HCT116 (cell line): ENCODE measurements at regions not wholly inside any gene's neighbourhood (a gene's known extent, or its start where the extent isn't known, plus 50 kb on each side); places are given as distances from the start of the nearest gene placed in this dataset.

Source experiments
- ATAC-seq: fragments of 200-7000 bp; cut with Tn5 transposase; 2 replicates; pipeline ENCODE4 v1.9.1; 2020; ENCODE audit warnings: mild to moderate bottlenecking, moderate library complexity
- BruUV-seq: library from RNA; stranded (reverse); fragments of 400-500 nt; replicated peaks from 2 replicates; lab custom pipeline; 2021; lab: Mats Ljungman, UMichigan
- CTCF ChIA-PET: fragments of 300-600 bp; sonication (Branson Sonifier 250); formaldehyde crosslinking; loops from one replicate; lab custom pipeline; 2021; ENCODE audit warnings: antibody characterized with exemption; lab: Charles Lee
- POLR2A ChIA-PET: fragments of 300-600, 350-600 bp; sonication (Branson Sonifier 250); formaldehyde crosslinking; loops from one replicate; lab custom pipeline; 2021; ENCODE audit warnings: antibody characterized with exemption; lab: Charles Lee
- RAD21 ChIA-PET, 2 experiments: fragments of 300-600 bp; sonication (Branson Sonifier 250); formaldehyde crosslinking; loops; one replicate each; lab custom pipeline; 2023; ENCODE audit warnings: low total read pairs in 2 of 2; ENCODE audit not compliant: uncharacterized antibody in 2 of 2, unreplicated experiment in 2 of 2, low non-redundant PET in 1 of 2; lab: Charles Lee
- DNase-seq: peaks from one replicate; pipeline ENCODE4 v3.0.0-alpha.2; 2010; ENCODE audit warnings: low read depth, low spot score
- H2AFZ ChIP-seq: fragments of 200-600 bp; shearing (Covaris generic), sonication (generic); 2 replicates; pipeline ENCODE4 v1.6.1; 2017; ENCODE audit warnings: low read depth, mixed run types, mixed read lengths, antibody characterized with exemption, low read length; ENCODE audit not compliant: poor library complexity, severe bottlenecking
- H3K27ac ChIP-seq: 2 replicates; pipeline ENCODE4 v1.5.1; 2012; ENCODE audit warnings: low read depth, low read length
- H3K27me3 ChIP-seq: fragments of 200-600 bp; sonication (generic); 2 replicates; pipeline ENCODE4 v1.6.1; 2016; ENCODE audit warnings: mixed run types, low read length, mixed read lengths; ENCODE audit not compliant: insufficient read depth
- H3K36me3 ChIP-seq, 2 experiments: fragments of 200-500 bp in 1 of 2; fragments of 200-600 bp in 1 of 2; sonication (Bioruptor generic) in 1 of 2; sonication (generic) in 1 of 2; 2 replicates each; pipeline versions ENCODE4 v1.5.1 to v1.6.1; 2014 to 2016; ENCODE audit warnings: low read length in 2 of 2, inconsistent platforms in 1 of 2, mixed read lengths in 1 of 2, mixed run types in 1 of 2; ENCODE audit not compliant: insufficient read depth in 2 of 2, control insufficient read depth in 1 of 2
- H3K4me1 ChIP-seq, 2 experiments: fragments of 200-600 bp in 1 of 2; sonication (generic) in 1 of 2; 2 replicates each; pipeline versions ENCODE4 v1.5.1 to v1.6.1; 2012 to 2017; ENCODE audit warnings: low read length in 2 of 2, inconsistent platforms in 1 of 2, mild to moderate bottlenecking in 1 of 2, mixed read lengths in 1 of 2, mixed run types in 1 of 2, moderate library complexity in 1 of 2; ENCODE audit not compliant: insufficient read depth in 2 of 2, control insufficient read depth in 1 of 2
- H3K4me2 ChIP-seq: fragments of 200-600 bp; sonication (generic); 2 replicates; pipeline ENCODE4 v1.6.1; 2017; ENCODE audit warnings: mixed run types, low read length, mixed read lengths
- H3K4me3 ChIP-seq, 2 experiments: fragments of 200-600 bp in 1 of 2; sonication (generic) in 1 of 2; replicated peaks in 1 of 2; 2 replicates each; pipeline ENCODE4 v1.5.1; 2011 to 2016; ENCODE audit warnings: low read length in 2 of 2, control low read depth in 1 of 2, low read depth in 1 of 2, mild to moderate bottlenecking in 1 of 2, mixed read lengths in 1 of 2, mixed run types in 1 of 2
- H3K79me2 ChIP-seq: fragments of 200-600 bp; sonication (generic); 2 replicates; pipeline ENCODE4 v1.6.1; 2017; ENCODE audit warnings: mild to moderate bottlenecking, mixed run types, low read length, moderate library complexity, mixed read lengths; ENCODE audit not compliant: insufficient read depth
- H3K9ac ChIP-seq: fragments of 200-600 bp; sonication (generic); 2 replicates; pipeline ENCODE4 v1.6.1; 2016; ENCODE audit warnings: low read length, mixed read lengths
- H3K9me2 ChIP-seq: fragments of 200-600 bp; sonication (generic), shearing (Covaris generic); 2 replicates; pipeline ENCODE4 v1.6.1; 2017; ENCODE audit warnings: mixed run types, mild to moderate bottlenecking, moderate library complexity; ENCODE audit not compliant: insufficient read depth
- H3K9me3 ChIP-seq, 2 experiments: fragments of 200-500 bp in 1 of 2; fragments of 200-600 bp in 1 of 2; sonication (Bioruptor generic) in 1 of 2; sonication (generic) in 1 of 2; 2 replicates each; pipeline ENCODE4 v1.6.1; 2014 to 2017; ENCODE audit warnings: low read length in 2 of 2, mixed read lengths in 2 of 2, inconsistent platforms in 1 of 2, low read depth in 1 of 2, mild to moderate bottlenecking in 1 of 2, mixed run types in 1 of 2, moderate library complexity in 1 of 2; ENCODE audit not compliant: control insufficient read depth in 1 of 2, insufficient read depth in 1 of 2
- H4K20me1 ChIP-seq: fragments of 200-600 bp; sonication (generic), shearing (Covaris generic); 2 replicates; pipeline ENCODE4 v1.6.1; 2017; ENCODE audit warnings: mixed run types, mild to moderate bottlenecking, moderate library complexity; ENCODE audit not compliant: insufficient read depth
- ATF3 ChIP-seq: IDR thresholded peaks from 2 replicates; pipeline ENCODE4 v1.6.1; 2012
- CBX3 ChIP-seq: IDR thresholded peaks from 2 replicates; pipeline ENCODE4 v1.6.1; 2012; ENCODE audit warnings: low read depth
- CTCF ChIP-seq, 3 experiments: fragments of 200-600 bp in 1 of 3; sonication (generic) in 1 of 3; IDR thresholded peaks in 2 of 3; conservative IDR thresholded peaks in 1 of 3; 2 replicates each; pipeline ENCODE4 v1.5.1; 2012 to 2017; ENCODE audit warnings: low read depth in 2 of 3, low read length in 2 of 3, antibody characterized with exemption in 1 of 3, borderline replicate concordance in 1 of 3, control low read depth in 1 of 3, mild to moderate bottlenecking in 1 of 3, mixed read lengths in 1 of 3, mixed run types in 1 of 3, moderate library complexity in 1 of 3; ENCODE audit not compliant: insufficient read depth in 1 of 3
- ELF1 ChIP-seq: IDR thresholded peaks from 2 replicates; pipeline ENCODE4 v1.6.1; 2012; ENCODE audit warnings: low read depth, borderline replicate concordance
- EZH2phosphoT487 ChIP-seq: fragments of 200-600 bp; IDR thresholded peaks from 2 replicates; pipeline ENCODE4 v1.6.1; 2018; ENCODE audit warnings: antibody characterized with exemption, borderline replicate concordance
- JUND ChIP-seq: IDR thresholded peaks from 2 replicates; pipeline ENCODE4 v1.6.1; 2012
- MAX ChIP-seq: IDR thresholded peaks from 2 replicates; pipeline ENCODE4 v1.6.1; 2012
- POLR2A ChIP-seq: IDR thresholded peaks from 2 replicates; pipeline ENCODE4 v1.7.0; 2011; ENCODE audit warnings: borderline replicate concordance; ENCODE audit not compliant: insufficient read depth, insufficient read length; ENCODE audit errors: extremely low read depth
- SIN3A ChIP-seq: IDR thresholded peaks from 2 replicates; pipeline ENCODE4 v1.6.1; 2012; ENCODE audit warnings: low read depth
- TCF7L2 ChIP-seq: IDR thresholded peaks from 2 replicates; pipeline ENCODE4 v1.7.0; 2011; ENCODE audit warnings: borderline replicate concordance, inconsistent platforms; ENCODE audit not compliant: insufficient read depth, insufficient read length; ENCODE audit errors: extremely low read depth
- YY1 ChIP-seq: IDR thresholded peaks from 2 replicates; pipeline ENCODE4 v1.6.1; 2011; ENCODE audit warnings: low read length, low read depth, moderate library complexity, mild to moderate bottlenecking; ENCODE audit not compliant: insufficient replicate concordance; ENCODE audit errors: extremely low read depth
- ZBTB33 ChIP-seq: IDR thresholded peaks from 2 replicates; pipeline ENCODE4 v1.6.1; 2011; ENCODE audit warnings: mild to moderate bottlenecking, low read length, moderate library complexity; ENCODE audit not compliant: insufficient replicate concordance; ENCODE audit errors: extremely low read depth
- ZFX ChIP-seq: fragments of 450-650 bp; IDR thresholded peaks from 2 replicates; pipeline ENCODE4 v1.6.1; 2017
- ZNF274 ChIP-seq: fragments of 200-500 bp; sonication (Bioruptor generic); IDR thresholded peaks from 2 replicates; pipeline ENCODE4 v1.6.1; 2014; ENCODE audit warnings: mild to moderate bottlenecking, low read depth, low read length, inconsistent platforms
- intact Hi-C: fragments of 100-400 bp; cut with micrococcal nuclease; formaldehyde crosslinking; loops from 2 replicates; pipeline ENCODE4 v1.10.0; 2022

GRCh38 chr2:102091121-102091520, 51.4 kb upstream of the IL1R1 start:
- ATAC-seq (no peak), DNase-seq (no peak)
- BruUV-seq, result no TSS peak
- Histone ChIP-seq H3K27ac (no peak overlapping the region), H3K9ac (no peak overlapping the region), H2AFZ (no peak overlapping the region), H3K9me3 (no peaks in the 10 kb centered on the region), H3K79me2 (no peaks in the 10 kb centered on the region), H3K36me3 (no peaks in the 10 kb centered on the region), H4K20me1 (no peaks in the 10 kb centered on the region), H3K4me3 (no peak overlapping the region), H3K4me2 (no peak overlapping the region), H3K27me3 (no peaks in the 10 kb centered on the region), H3K9me2 (no peaks in the 10 kb centered on the region), H3K4me1 (peaks cover 0 to 7% of the 10 kb centered on the region in 2 experiments; a peak in 2 of 4 replicates)
- ChIA-PET RAD21 (no interaction called here), POLR2A (no interaction called here), CTCF (no interaction called here)
- intact Hi-C loops, result no loop called here
- TF ChIP-seq CBX3 (no peak), YY1 (no peak), SIN3A (no peak), JUND (no peak), MAX (no peak), ELF1 (no peak), TCF7L2 (no peak)

GRCh38 chr2:102091908-102092307, 50.6 kb upstream of the IL1R1 start:
- ChIA-PET POLR2A (no interaction called here), CTCF (no interaction called here), RAD21 (no interaction called here)
- H3K9me2 ChIP-seq, result no peaks in the 10 kb centered on the region
- no peaks in the 10 kb centered on the region for H3K9me3 ChIP-seq
- H3K9ac ChIP-seq, result no peak overlapping the region
- TF ChIP-seq SIN3A (no peak), ELF1 (no peak), ATF3 (no peak), TCF7L2 (no peak), ZBTB33 (no peak), ZFX (no peak), ZNF274 (no peak), CTCF (IDR thresholded peaks at IDR 0.05 in 2 of 3, conservative IDR thresholded peaks at IDR 0.05 in 1 of 3; ENCODE audit: borderline replicate concordance in 1 of 3, insufficient read depth in 1 of 3, low read depth in 2 of 3, low read length in 2 of 3) (no peak), POLR2A (no peak), EZH2phosphoT487 (no peak), YY1 (no peak)
- BruUV-seq, result no TSS peak
- no peaks in the 10 kb centered on the region for H3K27me3 ChIP-seq
- no peak overlapping the region for H3K27ac ChIP-seq
- intact Hi-C loops, result no loop called here
- peaks cover 0 to 7% of the 10 kb centered on the region in 2 experiments; a peak in 2 of 4 replicates for H3K4me1 ChIP-seq
- H3K4me2 ChIP-seq, result no peak overlapping the region
- H3K79me2 ChIP-seq, result no peaks in the 10 kb centered on the region
- no peak overlapping the region for H3K4me3 ChIP-seq
- DNase-seq (no peak), ATAC-seq (no peak)
- no peaks in the 10 kb centered on the region for H4K20me1 ChIP-seq
- no peak overlapping the region for H2AFZ ChIP-seq
- no peaks in the 10 kb centered on the region for H3K36me3 ChIP-seq
